ENCODE measurements at regions not wholly inside any gene's neighbourhood (a gene's known extent, or its start where the extent isn't known, plus 50 kb on each side); places are given as distances from the start of the nearest gene placed in this dataset.

DNA sequence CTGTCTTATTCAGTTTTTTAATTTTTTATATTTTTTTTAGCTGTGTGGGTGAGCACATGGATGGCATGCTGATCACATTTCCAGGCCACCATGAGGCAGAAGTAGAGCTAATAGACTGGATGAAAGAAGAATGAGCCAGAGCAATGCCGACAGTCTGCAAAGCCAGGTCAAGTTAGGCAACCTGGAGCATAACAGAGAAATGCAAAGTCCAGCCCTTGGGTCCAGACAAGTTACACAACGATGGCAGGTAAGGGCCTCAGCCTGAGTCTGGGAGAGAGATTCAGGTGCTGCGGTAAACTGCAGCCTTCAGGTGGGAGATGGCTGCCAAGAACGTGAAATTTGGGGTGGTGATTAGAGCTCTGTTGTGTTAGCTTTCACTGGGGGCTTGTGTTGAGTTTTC, 84.0 kb upstream of the CACNA2D3 start:
- no peaks in the 10 kb centered on the region for H3K27me3 ChIP-seq (ENCODE audit: control insufficient read depth, insufficient read depth, low read length)
- BruUV-seq (replicated peaks), result no TSS peak
- intact Hi-C loops (cut with micrococcal nuclease; ENCODE audit: unreplicated experiment) (no loop called here), in situ Hi-C loops (cut with HindIII; ENCODE audit: low pct_unique_long_range_greater_than_20kb, low sequenced_read_pairs) (no loop called here)
- H3K4me1 ChIP-seq (ENCODE audit: control insufficient read depth, insufficient read depth, low read length), result no peaks in the 10 kb centered on the region
- ChIA-PET CTCF (no interaction called here), POLR2A (no interaction called here)
- DNase-seq (ENCODE audit: low read depth, low spot score) (no peak), ATAC-seq (no peak)
- TF ChIP-seq POLR2AphosphoS5 (IDR thresholded peaks at IDR 0.05; ENCODE audit: low read depth, low read length) (no peak), SIN3A (IDR thresholded peaks at IDR 0.05; ENCODE audit: borderline replicate concordance, insufficient read depth, low read depth, low read length) (no peak), TCF7L2 (IDR thresholded peaks at IDR 0.05; ENCODE audit: low read depth, low read length) (no peak), REST (IDR thresholded peaks at IDR 0.05; ENCODE audit: insufficient read depth in 1 of 2, low read depth in 2 of 2, low read length in 1 of 2) (no peak)
- TF ChIP-seq, protein P1, sequence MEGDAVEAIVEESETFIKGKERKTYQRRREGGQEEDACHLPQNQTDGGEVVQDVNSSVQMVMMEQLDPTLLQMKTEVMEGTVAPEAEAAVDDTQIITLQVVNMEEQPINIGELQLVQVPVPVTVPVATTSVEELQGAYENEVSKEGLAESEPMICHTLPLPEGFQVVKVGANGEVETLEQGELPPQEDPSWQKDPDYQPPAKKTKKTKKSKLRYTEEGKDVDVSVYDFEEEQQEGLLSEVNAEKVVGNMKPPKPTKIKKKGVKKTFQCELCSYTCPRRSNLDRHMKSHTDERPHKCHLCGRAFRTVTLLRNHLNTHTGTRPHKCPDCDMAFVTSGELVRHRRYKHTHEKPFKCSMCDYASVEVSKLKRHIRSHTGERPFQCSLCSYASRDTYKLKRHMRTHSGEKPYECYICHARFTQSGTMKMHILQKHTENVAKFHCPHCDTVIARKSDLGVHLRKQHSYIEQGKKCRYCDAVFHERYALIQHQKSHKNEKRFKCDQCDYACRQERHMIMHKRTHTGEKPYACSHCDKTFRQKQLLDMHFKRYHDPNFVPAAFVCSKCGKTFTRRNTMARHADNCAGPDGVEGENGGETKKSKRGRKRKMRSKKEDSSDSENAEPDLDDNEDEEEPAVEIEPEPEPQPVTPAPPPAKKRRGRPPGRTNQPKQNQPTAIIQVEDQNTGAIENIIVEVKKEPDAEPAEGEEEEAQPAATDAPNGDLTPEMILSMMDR (IDR thresholded peaks at IDR 0.05), result no peak
- H3K9me3 ChIP-seq (ENCODE audit: control insufficient read depth, insufficient read depth, low read depth, low read length), result no peaks in the 10 kb centered on the region
- no peak overlapping the region for H3K4me3 ChIP-seq (ENCODE audit: low read depth in 2 of 2, low read length in 2 of 2)
- H3K36me3 ChIP-seq (ENCODE audit: control insufficient read depth, insufficient read depth, low read length), result no peaks in the 10 kb centered on the region
- no peak overlapping the region for H3K27ac ChIP-seq (ENCODE audit: low read length)

- intact Hi-C loops (cut with micrococcal nuclease; ENCODE audit: unreplicated experiment), result no loop called here
- CTCF ChIA-PET, result no interaction called here
- H3K4me3 ChIP-seq (ENCODE audit: low read depth in 2 of 2, low read length in 2 of 2), result no peak overlapping the region
- POLR2A ChIA-PET, result no interaction called here
- DNase-seq (ENCODE audit: low read depth, low spot score) (no peak), ATAC-seq (no peak)
- H3K27me3 ChIP-seq (ENCODE audit: control insufficient read depth, insufficient read depth, low read length), result no peaks in the 10 kb centered on the region
- in situ Hi-C loops (cut with HindIII; ENCODE audit: low pct_unique_long_range_greater_than_20kb, low sequenced_read_pairs), result no loop called here
- H3K4me1 ChIP-seq (ENCODE audit: control insufficient read depth, insufficient read depth, low read length), result no peaks in the 10 kb centered on the region
- no peaks in the 10 kb centered on the region for H3K9me3 ChIP-seq (ENCODE audit: control insufficient read depth, insufficient read depth, low read depth, low read length)
- no peak overlapping the region for H3K27ac ChIP-seq (ENCODE audit: low read length)
- H3K36me3 ChIP-seq (ENCODE audit: control insufficient read depth, insufficient read depth, low read length), result no peaks in the 10 kb centered on the region
- TF ChIP-seq, protein P1 (IDR thresholded peaks at IDR 0.05), result no peak
- TF ChIP-seq TCF7L2 (IDR thresholded peaks at IDR 0.05; ENCODE audit: low read depth, low read length) (no peak), REST (IDR thresholded peaks at IDR 0.05; ENCODE audit: insufficient read depth in 1 of 2, low read depth in 2 of 2, low read length in 1 of 2) (no peak), POLR2AphosphoS5 (IDR thresholded peaks at IDR 0.05; ENCODE audit: low read depth, low read length) (no peak), SIN3A (IDR thresholded peaks at IDR 0.05; ENCODE audit: borderline replicate concordance, insufficient read depth, low read depth, low read length) (no peak)
- no TSS peak for BruUV-seq (replicated peaks)
Measured at GRCh38 chr3:54036543-54036942, 85.8 kb upstream of the CACNA2D3 start.
